ENCODE measurements at regions not wholly inside any gene's neighbourhood (a gene's known extent, or its start where the extent isn't known, plus 50 kb on each side); places are given as distances from the start of the nearest gene placed in this dataset.

DNA sequence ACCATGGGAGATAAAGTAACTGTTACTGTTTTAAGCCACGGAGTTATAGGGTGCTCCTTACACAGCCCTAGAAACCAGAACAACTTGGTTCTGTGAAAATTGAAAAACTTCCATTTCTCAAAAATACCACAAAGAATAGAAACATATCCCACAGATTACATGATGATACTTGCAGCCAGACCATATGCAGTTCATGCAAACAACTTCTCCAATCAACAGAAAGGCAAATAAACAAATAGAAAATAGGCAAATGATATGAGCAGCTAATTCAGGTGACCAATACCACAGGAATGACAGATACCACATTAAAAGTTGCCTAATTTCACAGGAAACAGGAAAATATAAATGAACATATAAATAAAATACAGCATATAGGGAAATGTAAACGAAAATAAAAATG, 297.5 kb downstream of the HTR7 start:
- intact Hi-C loops (cut with DNase I), result no loop called here
- Histone ChIP-seq H3K27me3 (no peaks in the 10 kb centered on the region), H3K4me1 (replicated peaks in 1 of 2) (no peaks in the 10 kb centered on the region), H3K9me3 (replicated peaks in 1 of 3) (peaks cover 0 to 8% (median 0%) of the 10 kb centered on the region in 3 donors), H3K4me3 (no peak overlapping the region), H3K27ac (no peak overlapping the region), H3K36me3 (replicated peaks in 1 of 2) (no peaks in the 10 kb centered on the region)
- WGBS, 4 donors, result 55 to 76% (median 64%) methylated on average over 2 of the region's 2 CpGs
- no peak for DNase-seq
- TF ChIP-seq CTCF (IDR thresholded peaks at IDR 0.05) (no peak), POLR2A (IDR thresholded peaks at IDR 0.05) (no peak)

- Histone ChIP-seq H3K27me3 (no peaks in the 10 kb centered on the region), H3K36me3 (replicated peaks in 1 of 2) (no peaks in the 10 kb centered on the region), H3K27ac (no peak overlapping the region), H3K9me3 (replicated peaks in 1 of 3) (peaks cover 0 to 8% (median 0%) of the 10 kb centered on the region in 3 donors), H3K4me1 (replicated peaks in 1 of 2) (no peaks in the 10 kb centered on the region), H3K4me3 (no peak overlapping the region)
- DNase-seq, result no peak
- TF ChIP-seq CTCF (IDR thresholded peaks at IDR 0.05) (no peak), POLR2A (IDR thresholded peaks at IDR 0.05) (no peak)
- intact Hi-C loops (cut with DNase I), result no loop called here
- WGBS, 4 donors, result 51 to 92% (median 58%) methylated on average over 4 of the region's 4 CpGs
Observed at GRCh38 chr10:90561666-90562065, 296.2 kb downstream of the HTR7 start.

DNA sequence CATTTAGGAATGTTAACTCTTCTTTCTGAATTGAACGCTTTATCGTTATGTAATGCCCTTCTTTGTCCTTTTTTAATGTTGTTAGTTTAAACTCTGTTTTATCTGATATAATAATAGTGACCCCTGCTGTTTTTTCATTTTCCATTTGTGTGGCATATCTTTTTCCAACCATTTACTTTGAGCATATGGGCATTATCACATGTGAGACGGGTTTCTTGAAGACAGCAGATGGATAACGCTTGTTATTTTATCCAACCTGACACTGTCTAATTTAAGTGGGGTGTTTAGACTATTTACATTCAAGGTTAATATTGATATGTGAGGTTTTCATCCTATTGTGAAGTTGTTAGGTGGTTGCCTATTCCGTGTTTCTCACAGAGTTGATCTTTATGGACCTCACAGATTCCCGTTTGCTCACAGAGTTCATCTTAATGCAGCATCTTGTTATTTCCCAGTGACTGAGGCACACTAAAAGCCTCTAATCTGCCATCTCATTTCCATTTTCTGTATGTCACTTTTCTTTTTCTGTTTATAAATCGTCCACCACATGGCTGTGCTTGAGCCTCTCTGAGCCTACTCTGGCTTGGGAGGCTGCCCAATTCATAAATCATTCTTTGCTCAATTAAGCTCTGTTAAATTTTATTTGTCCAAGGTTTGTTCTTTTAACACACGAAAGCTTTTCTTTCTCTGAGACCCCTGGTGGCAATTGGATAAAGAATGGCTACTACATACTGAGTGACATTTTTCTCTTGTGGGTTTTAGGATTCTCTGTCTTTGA, 286.2 kb downstream of the HTR7 start:
- Histone ChIP-seq H3K4me1 (replicated peaks in 1 of 2) (no peaks in the 10 kb centered on the region), H3K9me3 (replicated peaks in 1 of 3) (no peaks in the 10 kb centered on the region), H3K36me3 (replicated peaks in 1 of 2) (no peaks in the 10 kb centered on the region), H3K27me3 (no peaks in the 10 kb centered on the region), H3K4me3 (no peak overlapping the region), H3K27ac (no peak overlapping the region)
- intact Hi-C loops (cut with DNase I), result no loop called here
- no peak for TF ChIP-seq CTCF (IDR thresholded peaks at IDR 0.05)
- no peak for TF ChIP-seq POLR2A (IDR thresholded peaks at IDR 0.05)
- WGBS, 4 donors, result 74 to 79% (median 77%) methylated on average over 8 of the region's 8 CpGs
- DNase-seq, result no peak

DNA sequence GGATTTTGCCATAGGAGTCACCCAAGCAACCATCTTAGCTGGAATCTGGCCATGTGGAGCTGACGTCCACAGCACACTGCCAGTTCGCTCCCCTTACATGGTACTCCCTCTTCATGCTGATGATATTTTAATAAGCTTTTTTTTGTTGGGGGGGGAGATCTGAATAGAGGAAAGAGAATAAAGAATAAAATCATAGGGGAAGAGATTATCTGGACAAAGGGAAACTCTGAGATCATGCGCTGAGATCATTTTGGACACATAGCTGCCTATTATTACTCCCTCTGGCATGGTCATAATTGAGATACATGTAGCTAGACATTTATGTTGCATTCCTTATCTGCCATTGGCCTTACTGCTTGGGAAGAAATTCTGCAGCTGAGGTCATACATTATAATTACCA, 282.7 kb downstream of the HTR7 start:
- 72 to 86% (median 79%) methylated on average over 3 of the region's 3 CpGs for WGBS, 4 donors
- Histone ChIP-seq H3K9me3 (replicated peaks in 1 of 3) (no peaks in the 10 kb centered on the region), H3K27ac (no peak overlapping the region), H3K4me3 (no peak overlapping the region), H3K27me3 (no peaks in the 10 kb centered on the region), H3K36me3 (replicated peaks in 1 of 2) (no peaks in the 10 kb centered on the region), H3K4me1 (replicated peaks in 1 of 2) (no peaks in the 10 kb centered on the region)
- TF ChIP-seq CTCF (IDR thresholded peaks at IDR 0.05) (no peak), POLR2A (IDR thresholded peaks at IDR 0.05) (no peak)
- intact Hi-C loops (cut with DNase I), result no loop called here
- DNase-seq, result no peak

Data from adrenal gland (tissue), 9 donors.